ENCODE measurements at regions not wholly inside any gene's neighbourhood (a gene's known extent, or its start where the extent isn't known, plus 50 kb on each side); places are given as distances from the start of the nearest gene placed in this dataset.

- TF ChIP-seq POLR2A (IDR thresholded peaks at IDR 0.05) (no peak), EP300 (IDR thresholded peaks at IDR 0.05) (no peak), CTCF (IDR thresholded peaks at IDR 0.05) (no peak)
- H3K4me3 ChIP-seq: no peak overlapping the region
- no peaks in the 10 kb centered on the region for H3K36me3 ChIP-seq
- intact Hi-C loops (cut with DNase I): no loop called here
- WGBS, 2 donors: 65 to 82% methylated on average over 1 of the region's 1 CpG
- H3K27ac ChIP-seq: no peak overlapping the region
- H3K9me3 ChIP-seq: peaks cover 0 to 5% (median 0%) of the 10 kb centered on the region in 4 donors
- H3K27me3 ChIP-seq: no peaks in the 10 kb centered on the region
- H3K4me1 ChIP-seq: no peaks in the 10 kb centered on the region
- no peak for DNase-seq
Measured at GRCh38 chr10:2460812-2461211, 606.5 kb upstream of the PFKP start.

GRCh38 chr10:2459713-2460112 lies 607.6 kb upstream of the PFKP start:
- 82 to 85% methylated on average over 2 of the region's 2 CpGs for WGBS, 2 donors
- no peaks in the 10 kb centered on the region for H3K4me1 ChIP-seq
- no peaks in the 10 kb centered on the region for H3K36me3 ChIP-seq
- no peak for DNase-seq
- TF ChIP-seq POLR2AphosphoS5 (IDR thresholded peaks at IDR 0.05): no peak
- TF ChIP-seq EP300 (IDR thresholded peaks at IDR 0.05): no peak
- TF ChIP-seq CTCF (IDR thresholded peaks at IDR 0.05): no peak
- TF ChIP-seq POLR2A (IDR thresholded peaks at IDR 0.05): no peak
- peaks cover 0 to 2% (median 0%) of the 10 kb centered on the region in 4 donors for H3K9me3 ChIP-seq
- H3K27ac ChIP-seq: no peak overlapping the region
- H3K27me3 ChIP-seq: no peaks in the 10 kb centered on the region
- H3K4me3 ChIP-seq: no peak overlapping the region
- intact Hi-C loops (cut with DNase I): no loop called here

- no peaks in the 10 kb centered on the region for H3K4me1 ChIP-seq
- no peaks in the 10 kb centered on the region for H3K36me3 ChIP-seq
- no peak overlapping the region for H3K4me3 ChIP-seq
- TF ChIP-seq POLR2A (IDR thresholded peaks at IDR 0.05): no peak
- no peak for TF ChIP-seq EP300 (IDR thresholded peaks at IDR 0.05)
- TF ChIP-seq CTCF (IDR thresholded peaks at IDR 0.05): no peak
- no peak for TF ChIP-seq POLR2AphosphoS5 (IDR thresholded peaks at IDR 0.05)
- H3K27me3 ChIP-seq: no peaks in the 10 kb centered on the region
- DNase-seq: no peak
- H3K27ac ChIP-seq: no peak overlapping the region
- WGBS, 2 donors: 70 to 75% methylated on average over 7 of the region's 7 CpGs
- intact Hi-C loops (cut with DNase I): no loop called here
- peaks cover 0 to 2% (median 0%) of the 10 kb centered on the region in 4 donors for H3K9me3 ChIP-seq
Measured at GRCh38 chr10:2456834-2457233, 610.5 kb upstream of the PFKP start.

GRCh38 chr10:2445370-2445769 lies 622.0 kb upstream of the PFKP start:
- no peak for TF ChIP-seq CTCF (IDR thresholded peaks at IDR 0.05)
- no peak for TF ChIP-seq EP300 (IDR thresholded peaks at IDR 0.05)
- no peak for TF ChIP-seq POLR2A (IDR thresholded peaks at IDR 0.05)
- TF ChIP-seq POLR2AphosphoS5 (IDR thresholded peaks at IDR 0.05): no peak
- intact Hi-C loops (cut with DNase I): no loop called here
- DNase-seq: no peak
- no peak overlapping the region for H3K4me3 ChIP-seq
- no peak overlapping the region for H3K27ac ChIP-seq
- 82 to 86% methylated on average over 10 of the region's 10 CpGs for WGBS, 2 donors
- peaks cover 0 to 5% (median 0%) of the 10 kb centered on the region in 4 donors for H3K9me3 ChIP-seq
- H3K36me3 ChIP-seq: no peaks in the 10 kb centered on the region
- no peaks in the 10 kb centered on the region for H3K27me3 ChIP-seq
- no peaks in the 10 kb centered on the region for H3K4me1 ChIP-seq

GRCh38 chr10:2439983-2440382 lies 627.4 kb upstream of the PFKP start:
- TF ChIP-seq EP300 (IDR thresholded peaks at IDR 0.05) (no peak), CTCF (IDR thresholded peaks at IDR 0.05) (no peak), POLR2AphosphoS5 (IDR thresholded peaks at IDR 0.05) (no peak), POLR2A (IDR thresholded peaks at IDR 0.05) (no peak)
- no peak overlapping the region for H3K4me3 ChIP-seq
- WGBS, 2 donors: 70 to 89% methylated on average over 4 of the region's 4 CpGs
- H3K9me3 ChIP-seq: peaks cover 0 to under 1% (median 0%) of the 10 kb centered on the region in 4 donors
- H3K27ac ChIP-seq: no peak overlapping the region
- no peaks in the 10 kb centered on the region for H3K36me3 ChIP-seq
- no peak for DNase-seq
- H3K27me3 ChIP-seq: no peaks in the 10 kb centered on the region
- no peaks in the 10 kb centered on the region for H3K4me1 ChIP-seq
- intact Hi-C loops (cut with DNase I): no loop called here

Data from sigmoid colon (tissue), 6 donors.